Endothelial cell of umbilical vein (primary cell): ENCODE measurements at regions not wholly inside any gene's neighbourhood (a gene's known extent, or its start where the extent isn't known, plus 50 kb on each side); places are given as distances from the start of the nearest gene placed in this dataset.

ENCODE experiments used
- CTCF ChIP-seq, 2 donors: IDR thresholded peaks; 1 replicate in 1 of 2; 2 replicates in 1 of 2; pipeline ENCODE4 v1.5.1; 2011; ENCODE audit warnings: low read length in 2 of 2, mild to moderate bottlenecking in 2 of 2, moderate library complexity in 2 of 2, control low read depth in 1 of 2, inconsistent platforms in 1 of 2, low read depth in 1 of 2; ENCODE audit not compliant: insufficient read depth in 1 of 2; ENCODE audit errors: extremely low read depth in 1 of 2
- EZH2 ChIP-seq: IDR thresholded peaks from 2 replicates; pipeline ENCODE4 v1.6.1; 2012; ENCODE audit warnings: borderline replicate concordance, low read depth, mild to moderate bottlenecking, moderate library complexity, low read length, inconsistent platforms; ENCODE audit not compliant: severe bottlenecking
- FOS ChIP-seq: IDR thresholded peaks from 2 replicates; pipeline ENCODE4 v1.6.1; 2011; ENCODE audit warnings: mild to moderate bottlenecking, low read length, moderate library complexity, borderline replicate concordance; ENCODE audit not compliant: insufficient read depth
- JUN ChIP-seq: IDR thresholded peaks from 2 replicates; pipeline ENCODE4 v1.6.1; 2011; ENCODE audit warnings: borderline replicate concordance, low read depth; ENCODE audit not compliant: insufficient read length, insufficient read depth
- POLR2A ChIP-seq: IDR thresholded peaks from 2 replicates; pipeline ENCODE4 v1.6.1; 2012; ENCODE audit warnings: low read depth, mild to moderate bottlenecking, control low read depth, low read length
- POLR2AphosphoS5 ChIP-seq: IDR thresholded peaks from 2 replicates; pipeline ENCODE4 v1.6.1; 2012; ENCODE audit warnings: low read depth, mild to moderate bottlenecking, control low read depth, low read length, moderate library complexity; ENCODE audit not compliant: insufficient read depth
- TF ChIP-seq, protein P1 (sequence below): IDR thresholded peaks from 2 replicates; pipeline ENCODE4 v1.6.1; 2011; ENCODE audit not compliant: insufficient read depth, insufficient read length

GRCh38 chr2:6770006-6770405 lies 95.7 kb downstream of the CMPK2 start:
- TF ChIP-seq, protein P1, sequence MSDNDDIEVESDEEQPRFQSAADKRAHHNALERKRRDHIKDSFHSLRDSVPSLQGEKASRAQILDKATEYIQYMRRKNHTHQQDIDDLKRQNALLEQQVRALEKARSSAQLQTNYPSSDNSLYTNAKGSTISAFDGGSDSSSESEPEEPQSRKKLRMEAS, result no peak
- TF ChIP-seq CTCF (IDR thresholded peaks at IDR 0.05; ENCODE audit: extremely low read depth in 1 of 2, insufficient read depth in 1 of 2, low read depth in 1 of 2, low read length in 2 of 2) (no peak), POLR2AphosphoS5 (no peak), POLR2A (no peak), EZH2 (no peak), JUN (no peak), FOS (no peak)
